ENCODE measurements at regions not wholly inside any gene's neighbourhood (a gene's known extent, or its start where the extent isn't known, plus 50 kb on each side); places are given as distances from the start of the nearest gene placed in this dataset.

- TF ChIP-seq CTCF (IDR thresholded peaks at IDR 0.05) (no peak), POLR2AphosphoS5 (IDR thresholded peaks at IDR 0.05; ENCODE audit: low read depth, low read length) (no peak), REST (IDR thresholded peaks at IDR 0.05; ENCODE audit: insufficient read depth in 1 of 2, low read depth in 2 of 2, low read length in 1 of 2) (no peak)
Observed at GRCh38 chr1:8089535-8090228, 63.6 kb upstream of the ERRFI1 start.
